ENCODE measurements at regions not wholly inside any gene's neighbourhood (a gene's known extent, or its start where the extent isn't known, plus 50 kb on each side); places are given as distances from the start of the nearest gene placed in this dataset.

- DNase-seq (ENCODE audit: low spot score) = no peak
These were observed 91.5 kb upstream of the ESRRG start for GRCh38 chr1:216814576-216815259.

- DNase-seq (ENCODE audit: low spot score) = no peak
These were observed 89.7 kb upstream of the ESRRG start for GRCh38 chr1:216812966-216813365.

GRCh38 chr1:216809649-216810048 is 86.4 kb upstream of the ESRRG start:
- no peak for DNase-seq (ENCODE audit: low spot score)

GRCh38 chr1:216807696-216808095 is 84.5 kb upstream of the ESRRG start:
- no peak for DNase-seq (ENCODE audit: low spot score)

DNA sequence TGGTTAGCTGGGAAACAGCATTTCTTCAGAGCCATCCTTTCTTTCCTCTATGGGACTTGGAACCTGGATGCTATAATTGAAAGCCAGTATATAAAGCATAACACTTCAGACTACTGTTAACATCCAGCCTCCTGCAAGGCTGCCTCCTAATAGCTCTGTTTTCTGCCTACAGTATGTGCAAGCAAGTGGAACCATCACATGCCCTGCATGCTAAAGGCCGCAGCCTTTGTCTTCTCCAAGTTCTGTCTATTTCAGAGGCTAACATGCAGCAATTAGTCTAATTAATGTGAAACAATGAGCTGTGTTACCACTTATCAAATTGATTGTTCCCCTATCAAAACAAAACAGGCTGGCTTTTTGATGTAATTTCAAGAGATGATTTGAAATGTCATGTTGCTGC is 82.7 kb upstream of the ESRRG start:
- DNase-seq (ENCODE audit: low spot score) = no peak

DNA sequence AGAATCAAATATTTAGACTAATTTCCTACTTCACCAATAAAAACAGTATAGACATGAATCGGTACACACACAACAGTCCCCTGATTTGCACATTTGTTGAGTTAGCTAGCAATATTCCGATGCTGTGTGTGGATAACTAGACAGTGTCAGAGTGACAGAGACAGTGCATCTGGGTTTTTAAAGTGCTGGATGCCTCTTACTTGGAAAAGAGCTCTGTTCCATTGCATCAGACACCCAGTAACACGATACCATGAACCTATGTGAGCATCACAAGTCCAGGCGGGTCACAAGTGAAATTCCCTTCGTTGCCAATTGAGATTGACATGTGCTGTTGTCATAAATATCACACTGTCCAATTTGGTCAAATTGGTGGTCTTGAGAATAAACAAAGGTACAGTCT is 82.0 kb upstream of the ESRRG start:
- no peak for DNase-seq (ENCODE audit: low spot score)

- no peak for DNase-seq (ENCODE audit: low spot score)
These were observed 80.9 kb upstream of the ESRRG start for GRCh38 chr1:216804111-216804510.

GRCh38 chr1:216794586-216794985 is 71.4 kb upstream of the ESRRG start:
- no peak for DNase-seq (ENCODE audit: low spot score)

GRCh38 chr1:216793973-216794372 is 70.7 kb upstream of the ESRRG start:
- no peak for DNase-seq (ENCODE audit: low spot score)

DNA sequence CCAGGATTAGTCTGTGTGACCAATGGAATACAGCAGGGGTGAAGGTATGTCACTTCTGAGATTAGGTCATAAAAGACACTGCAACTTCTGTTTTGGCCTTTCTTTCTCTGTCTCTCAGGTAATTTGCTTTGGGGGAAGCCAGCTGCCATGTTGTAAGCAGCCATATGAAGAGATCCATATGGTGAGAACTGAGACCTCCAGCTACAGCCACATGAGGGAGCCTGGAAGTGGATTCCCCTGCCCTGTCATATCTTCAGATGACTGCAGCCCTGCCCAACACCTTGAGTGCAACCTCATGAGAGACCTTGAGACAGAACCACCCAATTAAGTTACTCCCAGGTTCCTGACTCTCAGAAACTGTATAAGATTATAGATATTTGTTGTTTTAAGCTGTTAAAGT is 70.1 kb upstream of the ESRRG start:
- no peak for DNase-seq (ENCODE audit: low spot score)

DNA sequence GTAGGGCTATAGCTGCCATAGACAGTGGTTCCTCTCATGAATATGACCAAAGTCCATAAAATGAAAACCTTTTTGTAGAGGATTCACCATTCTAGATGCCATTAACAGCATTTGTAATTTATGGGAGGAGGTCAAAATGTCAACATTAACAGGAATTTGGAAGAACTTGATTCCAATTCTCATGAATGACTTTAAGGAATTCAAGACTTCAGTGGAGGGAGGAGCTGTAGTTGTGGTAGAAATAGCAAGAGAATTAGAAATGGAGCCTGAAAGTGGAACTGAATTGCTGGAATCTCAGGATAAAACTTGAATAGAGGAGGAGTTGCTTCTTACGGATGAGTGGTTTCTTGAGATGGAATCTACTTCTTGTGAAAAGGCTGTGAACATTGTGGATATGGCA is 65.4 kb upstream of the ESRRG start:
- no peak for DNase-seq (ENCODE audit: low spot score)

- no peak for DNase-seq (ENCODE audit: low spot score)
These were observed 62.5 kb upstream of the ESRRG start for GRCh38 chr1:216785737-216786136.

DNA sequence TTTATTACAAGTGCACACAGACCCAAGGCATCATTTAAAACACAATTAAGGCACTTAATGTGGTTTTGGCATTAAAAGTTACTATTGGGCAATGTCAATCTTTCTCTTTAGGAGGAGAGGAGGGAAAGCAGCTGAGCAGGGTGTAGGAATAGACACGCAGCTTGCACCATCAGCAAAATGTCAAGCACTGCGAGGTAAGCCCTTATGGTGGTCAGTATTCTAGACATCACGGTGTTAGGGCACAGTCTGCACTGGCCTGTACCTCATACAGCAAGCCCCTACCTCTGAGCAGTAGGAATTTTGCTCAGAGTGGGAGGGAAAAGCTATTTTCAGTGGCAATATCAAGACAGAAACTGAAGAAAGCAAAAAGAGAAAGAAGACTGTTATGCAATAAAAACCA is 62.0 kb upstream of the ESRRG start:
- no peak for DNase-seq (ENCODE audit: low spot score)

- no peak for DNase-seq (ENCODE audit: low spot score)
These were observed 56.5 kb upstream of the ESRRG start for GRCh38 chr1:216779686-216780085.

DNA sequence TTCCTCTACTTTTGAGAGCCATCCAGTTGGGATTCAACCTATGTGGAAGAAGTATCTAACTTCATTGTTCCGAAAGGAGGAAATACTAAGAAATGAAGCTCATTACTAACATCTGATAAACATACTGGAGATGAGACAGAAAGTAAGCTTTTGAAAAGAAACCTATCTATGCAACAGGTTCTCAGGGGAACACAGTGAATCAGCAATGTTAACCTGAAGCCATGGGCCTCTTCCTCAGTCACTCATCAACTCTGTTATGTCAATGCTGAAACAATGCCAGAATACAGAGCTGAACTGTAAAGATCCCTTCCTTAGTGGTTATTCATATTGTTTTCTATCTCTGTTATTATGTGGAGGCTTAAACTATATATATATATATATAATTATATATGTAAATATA is 55.5 kb upstream of the ESRRG start:
- DNase-seq (ENCODE audit: low spot score) = no peak

DNA sequence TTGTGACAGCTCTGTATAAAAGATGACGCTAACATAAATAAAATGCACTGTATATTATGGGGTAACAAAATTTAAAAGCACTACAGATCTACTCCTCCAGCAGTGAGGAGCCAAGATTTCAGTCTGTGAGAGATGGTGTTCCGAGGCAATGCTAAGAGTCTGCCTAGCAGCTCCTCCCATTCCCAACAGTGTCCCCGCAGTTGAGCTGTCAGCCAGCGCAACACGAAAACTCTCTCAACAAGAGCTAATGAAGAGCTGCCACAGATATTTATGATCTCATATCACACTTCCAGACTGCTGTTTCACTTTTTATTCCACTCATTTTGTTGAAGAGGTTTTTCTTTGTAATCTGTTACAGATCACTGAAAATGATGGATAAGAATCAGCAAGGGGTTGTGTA is 53.9 kb upstream of the ESRRG start:
- no peak for DNase-seq (ENCODE audit: low spot score)

Data from globus pallidus (tissue), 1 donor.